Prostate gland (tissue), 2 donors: ENCODE measurements at regions not wholly inside any gene's neighbourhood (a gene's known extent, or its start where the extent isn't known, plus 50 kb on each side); places are given as distances from the start of the nearest gene placed in this dataset.

Source experiments
- CTCF ChIP-seq, 4 experiments: fragments of 200-600 bp in 2 of 4; fragments of 450-650 bp in 2 of 4; sonication (generic) in 2 of 4; IDR thresholded peaks; 1 replicate in 3 of 4; 2 replicates in 1 of 4; pipeline ENCODE4 v1.5.1; 2016 to 2019; ENCODE audit warnings: antibody characterized with exemption in 4 of 4, mild to moderate bottlenecking in 2 of 4, moderate library complexity in 2 of 4
- POLR2AphosphoS5 ChIP-seq: sonication (generic); formaldehyde crosslinking; IDR thresholded peaks from one replicate; pipeline ENCODE4 v1.6.1; 2017; ENCODE audit warnings: antibody characterized with exemption

GRCh38 chr5:88393716-88394535 lies 125.3 kb upstream of the TMEM161B start:
- no peak for TF ChIP-seq POLR2AphosphoS5
- TF ChIP-seq CTCF (IDR thresholded peaks at IDR 0.05), result no peak
